Vagina (tissue), 2 donors: ENCODE measurements at regions not wholly inside any gene's neighbourhood (a gene's known extent, or its start where the extent isn't known, plus 50 kb on each side); places are given as distances from the start of the nearest gene placed in this dataset.

ENCODE experiments used
- POLR2A ChIP-seq, 2 donors: fragments of 450-650 bp; IDR thresholded peaks; one replicate each; pipeline ENCODE4 v1.6.1; 2017; ENCODE audit warnings: antibody characterized with exemption in 2 of 2, mild to moderate bottlenecking in 2 of 2, moderate library complexity in 2 of 2
- POLR2AphosphoS5 ChIP-seq, 2 donors: sonication (generic); formaldehyde crosslinking; IDR thresholded peaks; one replicate each; pipeline ENCODE4 v1.9.0; 2017; ENCODE audit warnings: antibody characterized with exemption in 2 of 2, mild to moderate bottlenecking in 2 of 2, low read depth in 1 of 2; ENCODE audit not compliant: insufficient read depth in 1 of 2
- TF ChIP-seq, protein P1 (sequence below), 3 experiments: fragments of 450-650 bp in 2 of 3; fragments of 200-600 bp in 1 of 3; sonication (generic) in 1 of 3; IDR thresholded peaks; one replicate each; pipeline ENCODE4 v1.5.1; 2017 to 2019; ENCODE audit warnings: antibody characterized with exemption in 3 of 3, mild to moderate bottlenecking in 2 of 3, moderate library complexity in 2 of 3

DNA sequence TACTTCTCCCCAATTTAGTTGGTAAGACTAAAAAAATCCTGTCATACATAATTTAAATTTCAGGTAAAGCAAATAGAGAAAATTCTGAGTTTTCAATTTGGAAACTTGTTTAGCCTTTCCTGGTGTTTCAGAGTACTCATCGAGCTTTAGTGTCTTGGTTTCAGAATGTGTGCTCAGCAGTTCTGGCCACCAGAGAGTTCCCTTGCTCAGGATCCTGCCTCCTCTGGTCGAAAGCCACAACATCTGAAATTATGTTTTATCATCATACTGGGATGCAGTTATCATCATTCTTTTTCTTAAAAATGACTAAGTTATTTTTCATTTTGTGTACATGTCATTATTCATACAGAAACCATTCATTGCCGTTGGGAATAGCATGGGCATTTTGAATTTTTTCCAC lies 263.2 kb upstream of the SPRY2 start:
- TF ChIP-seq, protein P1, sequence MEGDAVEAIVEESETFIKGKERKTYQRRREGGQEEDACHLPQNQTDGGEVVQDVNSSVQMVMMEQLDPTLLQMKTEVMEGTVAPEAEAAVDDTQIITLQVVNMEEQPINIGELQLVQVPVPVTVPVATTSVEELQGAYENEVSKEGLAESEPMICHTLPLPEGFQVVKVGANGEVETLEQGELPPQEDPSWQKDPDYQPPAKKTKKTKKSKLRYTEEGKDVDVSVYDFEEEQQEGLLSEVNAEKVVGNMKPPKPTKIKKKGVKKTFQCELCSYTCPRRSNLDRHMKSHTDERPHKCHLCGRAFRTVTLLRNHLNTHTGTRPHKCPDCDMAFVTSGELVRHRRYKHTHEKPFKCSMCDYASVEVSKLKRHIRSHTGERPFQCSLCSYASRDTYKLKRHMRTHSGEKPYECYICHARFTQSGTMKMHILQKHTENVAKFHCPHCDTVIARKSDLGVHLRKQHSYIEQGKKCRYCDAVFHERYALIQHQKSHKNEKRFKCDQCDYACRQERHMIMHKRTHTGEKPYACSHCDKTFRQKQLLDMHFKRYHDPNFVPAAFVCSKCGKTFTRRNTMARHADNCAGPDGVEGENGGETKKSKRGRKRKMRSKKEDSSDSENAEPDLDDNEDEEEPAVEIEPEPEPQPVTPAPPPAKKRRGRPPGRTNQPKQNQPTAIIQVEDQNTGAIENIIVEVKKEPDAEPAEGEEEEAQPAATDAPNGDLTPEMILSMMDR (IDR thresholded peaks at IDR 0.05): no peak
- TF ChIP-seq POLR2A (IDR thresholded peaks at IDR 0.05) (no peak), POLR2AphosphoS5 (IDR thresholded peaks at IDR 0.05; ENCODE audit: insufficient read depth in 1 of 2, low read depth in 1 of 2) (no peak)
